SK-N-SH (cell line): ENCODE measurements at regions not wholly inside any gene's neighbourhood (a gene's known extent, or its start where the extent isn't known, plus 50 kb on each side); places are given as distances from the start of the nearest gene placed in this dataset.

Experiments used
- CTCF ChIA-PET: fragments of 300-600, 350-600 bp; formaldehyde crosslinking; extraction: SDS; loops from one replicate; lab custom pipeline; 2021; lab: Yijun Ruan, JAX
- POLR2A ChIA-PET: fragments of 350-600 bp; sonication (Branson Sonifier 250); formaldehyde crosslinking; extraction: SDS; loops from one replicate; lab custom pipeline; 2020; ENCODE audit warnings: antibody characterized with exemption, inconsistent platforms; lab: Yijun Ruan, JAX
- DNase-seq: peaks from one replicate; pipeline ENCODE4 v3.0.0; 2012
- H2AFZ ChIP-seq: fragments of 200-600 bp; sonication (generic); 2 replicates; pipeline ENCODE4 v1.8.1; 2016; ENCODE audit warnings: antibody characterized with exemption, mild to moderate bottlenecking, low read depth
- H3F3A ChIP-seq: fragments of 200-600 bp; sonication (generic); replicated peaks from 2 replicates; pipeline ENCODE3; 2016; ENCODE audit warnings: antibody characterized with exemption, mild to moderate bottlenecking; ENCODE audit not compliant: insufficient read depth
- H3K27ac ChIP-seq, 2 experiments: fragments of 200-500 bp in 1 of 2; fragments of 200-600 bp in 1 of 2; sonication (Bioruptor generic) in 1 of 2; sonication (generic), shearing (Covaris generic) in 1 of 2; 2 replicates each; pipeline versions ENCODE4 v1.5.1 to v1.6.1; 2014 to 2016; ENCODE audit warnings: low read depth in 2 of 2, inconsistent platforms in 1 of 2, low read length in 1 of 2, mild to moderate bottlenecking in 1 of 2, mixed read lengths in 1 of 2
- H3K27me3 ChIP-seq: fragments of 200-600 bp; sonication (generic), shearing (Covaris generic); 2 replicates; pipeline ENCODE4 v1.6.1; 2016; ENCODE audit warnings: mixed run types; ENCODE audit not compliant: insufficient read depth
- H3K36me3 ChIP-seq, 2 experiments: fragments of 200-500 bp in 1 of 2; fragments of 200-600 bp in 1 of 2; sonication (Bioruptor generic) in 1 of 2; sonication (generic) in 1 of 2; replicated peaks in 1 of 2; 2 replicates each; pipeline versions ENCODE3 to v1.5.1; 2014 to 2016; ENCODE audit warnings: low read length in 1 of 2, mild to moderate bottlenecking in 1 of 2; ENCODE audit not compliant: insufficient read depth in 2 of 2, control insufficient read depth in 1 of 2
- H3K4me1 ChIP-seq, 2 experiments: fragments of 200-500 bp in 1 of 2; fragments of 200-600 bp in 1 of 2; sonication (Bioruptor generic) in 1 of 2; sonication (generic), shearing (Covaris generic) in 1 of 2; 2 replicates each; pipeline versions ENCODE4 v1.5.1 to v1.6.1; 2014 to 2016; ENCODE audit warnings: low read depth in 1 of 2, low read length in 1 of 2, mixed run types in 1 of 2; ENCODE audit not compliant: insufficient read depth in 2 of 2, control insufficient read depth in 1 of 2
- H3K4me2 ChIP-seq: fragments of 200-600 bp; sonication (generic), shearing (Covaris generic); 2 replicates; pipeline ENCODE4 v1.6.1; 2017; ENCODE audit warnings: mixed run types
- H3K4me3 ChIP-seq, 2 experiments: fragments of 200-500 bp in 1 of 2; fragments of 200-600 bp in 1 of 2; sonication (Bioruptor generic) in 1 of 2; sonication (generic), shearing (Covaris generic) in 1 of 2; 2 replicates each; pipeline versions ENCODE4 v1.5.1 to v1.8.1; 2014 to 2016; ENCODE audit warnings: low read depth in 2 of 2, inconsistent platforms in 1 of 2, low read length in 1 of 2, mild to moderate bottlenecking in 1 of 2, mixed read lengths in 1 of 2, moderate library complexity in 1 of 2
- H3K79me2 ChIP-seq: fragments of 200-600 bp; sonication (generic); 2 replicates; pipeline ENCODE4 v1.8.1; 2017; ENCODE audit warnings: mild to moderate bottlenecking; ENCODE audit not compliant: insufficient read depth
- H3K9ac ChIP-seq: fragments of 200-600 bp; sonication (generic); 2 replicates; pipeline ENCODE4 v1.6.1; 2017; ENCODE audit warnings: mixed run types
- H3K9me2 ChIP-seq: fragments of 200-600 bp; sonication (generic); 2 replicates; pipeline ENCODE4 v1.6.1; 2017; ENCODE audit warnings: mixed run types
- H3K9me3 ChIP-seq: fragments of 200-600 bp; sonication (generic); 2 replicates; pipeline ENCODE4 v1.6.1; 2017; ENCODE audit warnings: mixed run types, mild to moderate bottlenecking, moderate library complexity
- H4K20me1 ChIP-seq: fragments of 200-600 bp; sonication (generic); 2 replicates; pipeline ENCODE4 v1.6.1; 2017; ENCODE audit warnings: mild to moderate bottlenecking, mixed run types; ENCODE audit not compliant: insufficient read depth
- CHD2 ChIP-seq: fragments of 150-350 bp; IDR thresholded peaks from 2 replicates; pipeline ENCODE4 v1.6.1; 2018; ENCODE audit warnings: low read length; ENCODE audit not compliant: partially characterized antibody
- CTCF ChIP-seq: fragments of 200-600 bp; sonication (generic); IDR thresholded peaks from 2 replicates; pipeline ENCODE4 v1.6.1; 2017; ENCODE audit warnings: antibody characterized with exemption, mild to moderate bottlenecking, moderate library complexity
- ELF1 ChIP-seq: IDR thresholded peaks from 2 replicates; pipeline ENCODE4 v1.4.0; 2012
- EP300 ChIP-seq, 2 experiments: IDR thresholded peaks; 2 replicates each; pipeline versions ENCODE4 v1.4.0 to v1.6.1; 2012; ENCODE audit warnings: borderline replicate concordance in 1 of 2, low read depth in 1 of 2, low read length in 1 of 2
- FOXJ3 ChIP-seq: sonication (generic); formaldehyde crosslinking; IDR thresholded peaks from 2 replicates; pipeline ENCODE4 v1.5.1; 2020; ENCODE audit warnings: mild to moderate bottlenecking, missing genetic modification reagents
- FOXM1 ChIP-seq: IDR thresholded peaks from 2 replicates; pipeline ENCODE4 v1.4.0; 2012; ENCODE audit warnings: low read depth, mild to moderate bottlenecking
- GABPA ChIP-seq: IDR thresholded peaks from 2 replicates; pipeline ENCODE4 v1.4.0; 2012; ENCODE audit warnings: low read depth, mild to moderate bottlenecking
- IRF3 ChIP-seq: fragments of 150-350 bp; IDR thresholded peaks from 2 replicates; pipeline ENCODE4 v1.6.1; 2016; ENCODE audit warnings: mild to moderate bottlenecking, low read depth, low read length
- MXI1 ChIP-seq: IDR thresholded peaks from 2 replicates; pipeline ENCODE4 v1.6.1; 2012; ENCODE audit warnings: mild to moderate bottlenecking, low read depth, low read length, improper control_type of control experiment
- NFIC ChIP-seq: IDR thresholded peaks from 2 replicates; pipeline ENCODE4 v1.4.0; 2012; ENCODE audit warnings: borderline replicate concordance
- NRF1 ChIP-seq: IDR thresholded peaks from 2 replicates; pipeline ENCODE4 v1.6.1; 2012; ENCODE audit warnings: low read depth, mild to moderate bottlenecking, low read length
- POLR2AphosphoS5 ChIP-seq: IDR thresholded peaks from 2 replicates; pipeline ENCODE4 v1.6.1; 2012; ENCODE audit warnings: low read depth, low read length
- RFX5 ChIP-seq: IDR thresholded peaks from 2 replicates; pipeline ENCODE4 v1.6.1; 2012; ENCODE audit warnings: mild to moderate bottlenecking, improper control_type of control experiment, low read length
- SIN3A ChIP-seq: IDR thresholded peaks from 2 replicates; pipeline ENCODE4 v1.6.1; 2012; ENCODE audit warnings: low read depth, mild to moderate bottlenecking, low read length, moderate library complexity, borderline replicate concordance
- SMC3 ChIP-seq: IDR thresholded peaks from 2 replicates; pipeline ENCODE4 v1.6.1; 2012; ENCODE audit warnings: low read depth, low read length, improper control_type of control experiment
- TAF1 ChIP-seq: IDR thresholded peaks from 2 replicates; pipeline ENCODE4 v1.6.1; 2012; ENCODE audit warnings: low read depth, mild to moderate bottlenecking, low read length, moderate library complexity, borderline replicate concordance
- TCF12 ChIP-seq: IDR thresholded peaks from 2 replicates; pipeline ENCODE4 v1.4.0; 2012
- USF1 ChIP-seq: IDR thresholded peaks from 2 replicates; pipeline ENCODE4 v1.4.0; 2012; ENCODE audit warnings: low read depth, borderline replicate concordance
- USF2 ChIP-seq: fragments of 150-350 bp; IDR thresholded peaks from 2 replicates; pipeline ENCODE4 v1.6.1; 2017; ENCODE audit warnings: antibody characterized with exemption, low read length, low read depth, borderline replicate concordance
- WGBS: methylation state at CpG from one replicate; pipeline ENCODE4 v1.1.6; 2017; ENCODE audit warnings: low lambda C conversion rate; 5-methylcytosine and 5-hydroxymethylcytosine counted together

GRCh38 chr12:105672121-105672975, 341.9 kb downstream of the C12orf75 start:
- ChIA-PET CTCF (no interaction called here), POLR2A (no interaction called here)
- WGBS: 74% methylated on average over 7 of the region's 9 CpGs
- H3F3A ChIP-seq: no peaks in the 10 kb centered on the region
- H3K4me2 ChIP-seq: no peak overlapping the region
- H3K79me2 ChIP-seq: no peaks in the 10 kb centered on the region
- H3K4me3 ChIP-seq: no peak overlapping the region
- H3K9me3 ChIP-seq: no peaks in the 10 kb centered on the region
- no peaks in the 10 kb centered on the region for H3K27me3 ChIP-seq
- H4K20me1 ChIP-seq: no peaks in the 10 kb centered on the region
- peak; percentile 43 for DNase-seq
- H3K9me2 ChIP-seq: no peaks in the 10 kb centered on the region
- no peaks in the 10 kb centered on the region for H3K36me3 ChIP-seq
- peak overlapping the region; percentile 57 to 65 for H3K27ac ChIP-seq
- H3K4me1 ChIP-seq: peaks cover 0 to 5% of the 10 kb centered on the region in 2 experiments; a peak in 1 of 4 replicates
- H2AFZ ChIP-seq: no peak overlapping the region; the same call in 1 of the 2 replicates
- H3K9ac ChIP-seq: no peak overlapping the region
- TF ChIP-seq TCF12 (no peak), NRF1 (no peak), USF1 (no peak), FOXM1 (no peak), RFX5 (no peak), TAF1 (no peak), ELF1 (no peak)
- TF ChIP-seq, all 33 proteins: peak for 0

- H3K4me1 ChIP-seq: peaks cover 0 to 5% of the 10 kb centered on the region in 2 experiments; a peak in 1 of 4 replicates
- no peak for DNase-seq
- no peak overlapping the region for H3K4me2 ChIP-seq
- H3F3A ChIP-seq: no peaks in the 10 kb centered on the region
- ChIA-PET POLR2A (no interaction called here), CTCF (no interaction called here)
- WGBS: 60% methylated on average over 2 of the region's 2 CpGs
- no peak overlapping the region for H3K9ac ChIP-seq
- H3K9me3 ChIP-seq: no peaks in the 10 kb centered on the region
- H3K36me3 ChIP-seq: no peaks in the 10 kb centered on the region
- no peaks in the 10 kb centered on the region for H3K27me3 ChIP-seq
- no peaks in the 10 kb centered on the region for H4K20me1 ChIP-seq
- no peak overlapping the region for H3K27ac ChIP-seq
- H3K79me2 ChIP-seq: no peaks in the 10 kb centered on the region
- TF ChIP-seq CHD2 (no peak), POLR2AphosphoS5 (no peak), USF2 (no peak), FOXJ3 (CRISPR knock-in tag) (no peak), GABPA (no peak), EP300 (IDR thresholded peaks at IDR 0.05; ENCODE audit: borderline replicate concordance in 1 of 2, low read depth in 1 of 2, low read length in 1 of 2) (no peak), NFIC (no peak), RFX5 (no peak), MXI1 (no peak), CTCF (no peak), SIN3A (no peak), IRF3 (no peak), SMC3 (no peak), FOXM1 (no peak), TCF12 (no peak)
- no peak overlapping the region for H3K4me3 ChIP-seq
- H3K9me2 ChIP-seq: no peaks in the 10 kb centered on the region
- H2AFZ ChIP-seq: no peak overlapping the region
These were observed 344.6 kb downstream of the C12orf75 start for GRCh38 chr12:105674871-105675699.
